ENCODE measurements at regions not wholly inside any gene's neighbourhood (a gene's known extent, or its start where the extent isn't known, plus 50 kb on each side); places are given as distances from the start of the nearest gene placed in this dataset.

- no peaks in the 10 kb centered on the region for H3K27me3 ChIP-seq
- no peak for DNase-seq
- H3K4me1 ChIP-seq (replicated peaks in 1 of 2): no peaks in the 10 kb centered on the region
- H3K36me3 ChIP-seq (replicated peaks in 1 of 2): no peaks in the 10 kb centered on the region
- intact Hi-C loops (cut with DNase I): no loop called here
- H3K4me3 ChIP-seq: no peak overlapping the region
- no peak overlapping the region for H3K27ac ChIP-seq
- TF ChIP-seq, protein P1, sequence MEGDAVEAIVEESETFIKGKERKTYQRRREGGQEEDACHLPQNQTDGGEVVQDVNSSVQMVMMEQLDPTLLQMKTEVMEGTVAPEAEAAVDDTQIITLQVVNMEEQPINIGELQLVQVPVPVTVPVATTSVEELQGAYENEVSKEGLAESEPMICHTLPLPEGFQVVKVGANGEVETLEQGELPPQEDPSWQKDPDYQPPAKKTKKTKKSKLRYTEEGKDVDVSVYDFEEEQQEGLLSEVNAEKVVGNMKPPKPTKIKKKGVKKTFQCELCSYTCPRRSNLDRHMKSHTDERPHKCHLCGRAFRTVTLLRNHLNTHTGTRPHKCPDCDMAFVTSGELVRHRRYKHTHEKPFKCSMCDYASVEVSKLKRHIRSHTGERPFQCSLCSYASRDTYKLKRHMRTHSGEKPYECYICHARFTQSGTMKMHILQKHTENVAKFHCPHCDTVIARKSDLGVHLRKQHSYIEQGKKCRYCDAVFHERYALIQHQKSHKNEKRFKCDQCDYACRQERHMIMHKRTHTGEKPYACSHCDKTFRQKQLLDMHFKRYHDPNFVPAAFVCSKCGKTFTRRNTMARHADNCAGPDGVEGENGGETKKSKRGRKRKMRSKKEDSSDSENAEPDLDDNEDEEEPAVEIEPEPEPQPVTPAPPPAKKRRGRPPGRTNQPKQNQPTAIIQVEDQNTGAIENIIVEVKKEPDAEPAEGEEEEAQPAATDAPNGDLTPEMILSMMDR (IDR thresholded peaks at IDR 0.05): no peak
- TF ChIP-seq POLR2A (IDR thresholded peaks at IDR 0.05): no peak
- no peaks in the 10 kb centered on the region for H3K9me3 ChIP-seq (replicated peaks in 1 of 3)
Observed at GRCh38 chr5:26719803-26720202, 318.6 kb downstream of the CDH9 start.

GRCh38 chr5:26700759-26701384 is 337.5 kb downstream of the CDH9 start:
- Histone ChIP-seq H3K9me3 (replicated peaks in 1 of 3) (no peaks in the 10 kb centered on the region), H3K27ac (no peak overlapping the region), H3K36me3 (replicated peaks in 1 of 2) (no peaks in the 10 kb centered on the region), H3K4me3 (no peak overlapping the region), H3K4me1 (replicated peaks in 1 of 2) (no peaks in the 10 kb centered on the region), H3K27me3 (no peaks in the 10 kb centered on the region)
- DNase-seq: peak in 4 of 7 donors; percentile 11 to 54 (median 18)
- WGBS, 4 donors: 49 to 56% (median 54%) methylated on average over 2 of the region's 2 CpGs
- intact Hi-C loops (cut with DNase I): no loop called here
- TF ChIP-seq POLR2A (IDR thresholded peaks at IDR 0.05): no peak
- TF ChIP-seq, protein P1 (IDR thresholded peaks at IDR 0.05): peak in 4 of 6 experiments; percentile 22 to 41 (median 31)

DNA sequence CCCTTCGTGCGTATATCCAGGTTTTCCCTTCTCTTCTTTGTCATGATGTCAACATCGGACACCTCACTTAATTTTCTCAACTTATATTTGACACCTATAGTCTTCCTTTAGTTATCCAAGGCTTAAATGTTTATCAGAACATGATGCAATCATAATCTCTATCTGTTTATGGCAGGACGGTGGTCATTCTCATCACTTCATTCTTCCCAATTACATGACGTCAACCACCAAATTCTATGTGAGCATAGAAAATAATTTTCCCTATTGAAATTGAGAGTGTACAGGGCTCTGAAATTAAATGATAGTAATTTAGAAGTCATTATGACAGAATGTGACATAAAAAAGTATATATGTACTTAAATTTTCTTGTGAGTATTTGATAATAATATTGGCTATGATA is 345.4 kb downstream of the CDH9 start:
- Histone ChIP-seq H3K27me3 (no peaks in the 10 kb centered on the region), H3K36me3 (replicated peaks in 1 of 2) (no peaks in the 10 kb centered on the region), H3K4me1 (replicated peaks in 1 of 2) (no peaks in the 10 kb centered on the region), H3K27ac (no peak overlapping the region), H3K4me3 (no peak overlapping the region), H3K9me3 (replicated peaks in 1 of 3) (no peaks in the 10 kb centered on the region)
- intact Hi-C loops (cut with DNase I): no loop called here
- TF ChIP-seq, protein P1 (IDR thresholded peaks at IDR 0.05): no peak
- no peak for TF ChIP-seq POLR2A (IDR thresholded peaks at IDR 0.05)
- 72 to 86% (median 77%) methylated on average over 5 of the region's 5 CpGs for WGBS, 4 donors
- DNase-seq: no peak

DNA sequence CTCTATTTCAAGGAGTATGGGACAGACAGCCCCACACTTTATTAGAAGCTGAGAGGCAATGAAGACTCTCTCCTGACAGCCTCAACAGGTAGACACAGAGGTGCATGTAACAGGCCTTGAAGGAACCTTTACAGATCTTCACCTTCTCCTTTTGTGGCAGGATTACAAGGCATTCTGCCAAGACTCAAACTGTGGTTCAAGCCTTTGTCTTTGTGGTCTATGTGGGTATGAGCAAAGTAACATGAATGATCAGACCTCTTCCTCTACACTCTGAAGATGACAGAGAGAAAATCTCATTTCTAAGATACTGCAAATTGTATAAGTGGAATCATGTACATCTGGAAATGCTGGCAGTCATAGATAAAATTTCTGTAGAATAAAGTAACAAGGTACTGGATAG is 346.9 kb downstream of the CDH9 start:
- Histone ChIP-seq H3K9me3 (replicated peaks in 1 of 3) (no peaks in the 10 kb centered on the region), H3K36me3 (replicated peaks in 1 of 2) (no peaks in the 10 kb centered on the region), H3K27ac (no peak overlapping the region), H3K4me3 (no peak overlapping the region), H3K4me1 (replicated peaks in 1 of 2) (no peaks in the 10 kb centered on the region), H3K27me3 (no peaks in the 10 kb centered on the region)
- intact Hi-C loops (cut with DNase I): no loop called here
- no peak for TF ChIP-seq POLR2A (IDR thresholded peaks at IDR 0.05)
- TF ChIP-seq, protein P1 (IDR thresholded peaks at IDR 0.05): no peak
- DNase-seq: no peak
